Osteoblast (primary cell): ENCODE measurements at regions not wholly inside any gene's neighbourhood (a gene's known extent, or its start where the extent isn't known, plus 50 kb on each side); places are given as distances from the start of the nearest gene placed in this dataset.

Source experiments
- DNase-seq: peaks from one replicate; pipeline ENCODE4 v3.0.0; 2011; ENCODE audit warnings: low spot score, mixed read lengths; ENCODE audit not compliant: insufficient read length; ENCODE audit errors: missing footprints
- H2AFZ ChIP-seq: 2 replicates; pipeline ENCODE4 v1.6.0; 2011; ENCODE audit warnings: mild to moderate bottlenecking, low read length
- H3K27ac ChIP-seq: 2 replicates; pipeline ENCODE4 v1.5.1; 2011; ENCODE audit warnings: mild to moderate bottlenecking, low read depth, low read length, moderate library complexity
- H3K27me3 ChIP-seq: 2 replicates; pipeline ENCODE4 v1.6.0; 2012; ENCODE audit warnings: mild to moderate bottlenecking, control low read depth, inconsistent platforms, low read length, moderate library complexity; ENCODE audit not compliant: insufficient read depth
- H3K36me3 ChIP-seq: 2 replicates; pipeline ENCODE4 v1.5.1; 2011; ENCODE audit warnings: mild to moderate bottlenecking, low read length, control low read depth, moderate library complexity; ENCODE audit not compliant: insufficient read depth
- H3K4me1 ChIP-seq: 2 replicates; pipeline ENCODE4 v1.5.1; 2011; ENCODE audit warnings: mild to moderate bottlenecking, low read length, control low read depth, moderate library complexity; ENCODE audit not compliant: insufficient read depth
- H3K4me2 ChIP-seq: 2 replicates; pipeline ENCODE4 v1.6.0; 2011; ENCODE audit warnings: mild to moderate bottlenecking, low read length; ENCODE audit not compliant: insufficient read depth
- H3K4me3 ChIP-seq: fragments of 200-600 bp; sonication (generic); 3 replicates; pipeline ENCODE4 v1.5.1; 2012; ENCODE audit warnings: mild to moderate bottlenecking, low read length, inconsistent platforms; ENCODE audit not compliant: insufficient read depth
- H3K79me2 ChIP-seq: 2 replicates; pipeline ENCODE4 v1.6.0; 2012; ENCODE audit warnings: mild to moderate bottlenecking, low read length, control low read depth, inconsistent platforms; ENCODE audit not compliant: insufficient read depth
- H3K9me3 ChIP-seq: 2 replicates; pipeline ENCODE4 v1.5.1; 2011; ENCODE audit warnings: low read depth, low read length, control low read depth
- H4K20me1 ChIP-seq: 2 replicates; pipeline ENCODE4 v1.6.0; 2012; ENCODE audit warnings: mild to moderate bottlenecking, low read length, control low read depth; ENCODE audit not compliant: insufficient read depth
- CTCF ChIP-seq: IDR thresholded peaks from 2 replicates; pipeline ENCODE4 v1.5.1; 2011; ENCODE audit warnings: mild to moderate bottlenecking, low read depth, low read length, moderate library complexity; ENCODE audit errors: extremely low read depth

GRCh38 chr15:68880382-68880781, 49.9 kb upstream of the SPESP1 start:
- no peaks in the 10 kb centered on the region for H3K36me3 ChIP-seq
- DNase-seq: no peak
- peaks cover 6% of the 10 kb centered on the region for H3K4me1 ChIP-seq
- H2AFZ ChIP-seq: no peak overlapping the region
- H3K4me2 ChIP-seq: no peak overlapping the region
- H3K4me3 ChIP-seq: no peak overlapping the region
- no peaks in the 10 kb centered on the region for H3K9me3 ChIP-seq
- no peaks in the 10 kb centered on the region for H4K20me1 ChIP-seq
- no peaks in the 10 kb centered on the region for H3K79me2 ChIP-seq
- H3K27ac ChIP-seq: no peak overlapping the region
- peaks cover 20% of the 10 kb centered on the region for H3K27me3 ChIP-seq
- no peak for TF ChIP-seq CTCF
